ENCODE measurements at regions not wholly inside any gene's neighbourhood (a gene's known extent, or its start where the extent isn't known, plus 50 kb on each side); places are given as distances from the start of the nearest gene placed in this dataset.

DNA sequence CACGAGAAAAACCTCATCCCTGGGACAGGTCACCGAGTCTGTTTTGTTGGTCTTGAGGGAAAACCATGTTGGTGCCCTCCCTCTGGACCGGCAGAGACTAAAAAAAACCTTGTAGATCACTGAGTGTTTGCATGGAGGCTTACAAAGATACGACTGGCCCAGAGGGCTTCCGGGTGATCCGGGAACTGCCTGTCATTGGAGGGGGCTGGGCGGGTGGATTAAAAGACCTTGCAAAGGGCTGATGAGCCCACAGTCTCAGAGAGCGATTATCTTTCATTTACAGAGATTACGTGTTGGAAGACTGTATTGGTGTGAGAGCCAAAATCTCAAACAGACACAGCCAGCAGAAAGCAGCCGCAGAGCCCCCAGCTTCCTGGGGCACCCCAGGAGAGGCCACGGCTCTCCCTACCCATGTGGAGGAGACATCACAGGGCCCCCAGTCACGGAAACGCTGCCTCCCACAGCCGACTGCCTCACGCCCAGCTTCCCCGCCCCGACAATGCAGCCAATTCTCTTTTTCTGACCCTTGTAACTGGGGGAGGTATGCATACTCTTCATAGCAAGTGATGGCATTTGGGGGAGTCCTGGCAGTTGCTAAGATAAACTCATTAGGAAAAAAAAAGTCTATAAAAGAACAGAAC is 426.4 kb downstream of the CTTN start:
- DNase-seq (ENCODE audit: low spot score): no peak

GRCh38 chr11:70825893-70826540 is 426.4 kb downstream of the SHANK2 start:
- no peak for DNase-seq (ENCODE audit: low spot score)

DNA sequence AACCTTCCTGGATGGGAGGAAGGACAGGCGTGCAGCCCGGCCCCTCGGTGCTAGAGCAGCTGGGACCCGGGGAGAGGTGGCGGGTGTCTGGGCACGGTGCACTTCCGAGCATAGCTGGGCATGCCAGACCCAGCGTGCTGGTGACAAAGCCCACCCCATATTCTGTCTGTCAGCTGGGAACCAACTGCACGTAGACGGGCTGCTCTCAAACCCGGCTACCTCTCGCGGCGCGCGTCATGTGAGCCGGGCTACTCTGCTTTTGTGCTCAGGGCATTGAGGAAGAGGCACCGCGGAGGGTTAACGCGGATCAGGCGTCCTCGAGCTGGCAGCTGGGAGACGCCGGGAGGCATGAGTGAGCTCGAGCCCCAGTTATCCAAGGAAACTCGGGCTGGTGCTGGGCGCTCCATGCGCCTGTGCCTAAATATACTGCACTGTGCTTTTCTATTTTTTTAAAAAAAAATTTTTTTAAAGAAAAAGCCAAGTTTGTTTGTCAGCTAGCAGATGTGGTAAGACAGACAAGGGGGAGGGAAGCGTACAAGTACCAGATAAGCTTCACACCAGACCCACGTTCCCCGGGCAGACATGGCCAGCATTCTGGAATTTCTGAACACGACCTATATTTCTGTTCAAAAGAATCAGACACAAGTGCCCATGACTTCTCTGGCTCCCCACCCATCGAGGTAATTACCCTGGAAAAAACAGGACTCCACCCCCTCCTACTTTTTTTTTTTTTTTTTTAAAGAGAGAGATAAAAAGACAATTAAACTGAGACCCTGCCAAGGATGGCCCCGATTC is 425.6 kb downstream of the SHANK2 start:
- DNase-seq (ENCODE audit: low spot score): peak; percentile 70

- no peak for DNase-seq (ENCODE audit: low spot score)
These were observed 423.7 kb downstream of the SHANK2 start for GRCh38 chr11:70828593-70829082.

DNA sequence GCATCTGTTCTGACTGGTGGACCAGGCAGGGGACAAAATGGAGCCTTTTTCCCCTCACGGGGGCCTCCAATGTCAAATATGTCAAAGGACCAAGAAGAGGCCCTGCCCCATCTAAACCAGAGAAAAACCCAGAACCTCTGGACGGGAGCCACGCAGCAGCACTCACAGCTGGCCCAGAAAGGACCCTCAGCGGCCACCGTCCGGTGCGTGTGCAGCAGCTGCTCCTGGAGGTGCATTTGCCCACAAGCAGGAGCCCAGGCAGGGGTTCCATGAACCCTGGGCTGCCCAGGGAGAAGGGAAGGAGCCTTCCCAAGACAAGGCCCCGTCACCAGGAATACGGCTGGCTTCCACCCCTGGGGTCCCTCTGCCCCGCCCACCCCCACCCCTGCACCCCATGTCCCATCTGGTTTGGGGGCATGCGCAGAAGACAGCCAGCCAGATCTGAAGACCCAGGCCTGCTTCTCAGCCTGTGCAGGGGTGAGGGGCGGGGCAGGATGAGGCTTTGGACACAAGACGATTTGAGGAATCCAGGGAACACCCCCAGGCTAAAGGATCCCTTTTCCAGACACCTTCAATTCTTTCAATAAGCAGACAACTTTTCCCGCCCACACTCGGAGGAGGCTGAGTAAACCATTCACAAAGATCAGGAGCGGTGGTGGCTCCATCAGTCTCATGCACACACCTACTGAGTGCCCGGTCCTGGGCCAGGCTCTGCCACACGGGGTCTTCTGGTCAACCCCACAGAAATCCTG is 423.1 kb downstream of the SHANK2 start:
- no peak for DNase-seq (ENCODE audit: low spot score)

DNA sequence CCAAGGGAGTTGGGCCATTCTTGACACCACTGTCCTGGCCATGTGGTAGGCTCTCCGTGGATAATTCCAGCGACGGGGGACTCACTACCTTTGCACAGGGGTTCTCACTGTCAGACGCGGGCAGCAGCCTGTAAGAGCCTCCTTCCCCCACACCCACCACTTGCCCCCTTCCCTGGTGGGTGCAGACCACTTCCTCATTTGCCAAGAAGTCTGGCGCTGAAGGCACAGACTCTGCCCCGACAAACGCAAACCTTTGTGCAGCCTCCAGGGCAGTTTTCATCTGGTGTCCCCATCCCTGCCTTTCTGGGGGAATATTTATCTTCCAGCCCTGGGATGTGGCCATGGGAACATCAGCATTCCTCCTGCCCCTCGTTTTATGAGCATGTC is 422.5 kb downstream of the SHANK2 start:
- no peak for DNase-seq (ENCODE audit: low spot score)

DNA sequence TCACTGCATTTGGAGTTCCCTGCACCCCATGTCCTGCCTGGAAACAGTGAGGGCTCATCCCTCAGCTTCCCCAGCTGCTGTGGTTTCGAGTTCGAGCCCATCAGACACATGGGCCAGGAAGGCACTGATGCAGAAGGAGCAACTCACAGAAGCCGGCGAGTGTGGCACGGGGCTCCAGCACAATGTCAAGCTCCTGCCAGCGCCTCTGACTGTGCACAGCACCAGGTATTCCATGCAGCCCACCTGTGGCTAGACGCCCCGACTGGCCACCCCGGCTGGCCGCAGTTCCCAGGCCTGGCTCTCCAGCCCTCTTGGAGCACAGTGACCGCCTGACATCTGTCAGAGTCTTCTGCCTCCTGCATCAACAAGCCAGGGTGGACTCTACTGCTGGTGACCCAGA is 419.4 kb downstream of the SHANK2 start:
- DNase-seq (ENCODE audit: low spot score): no peak

DNA sequence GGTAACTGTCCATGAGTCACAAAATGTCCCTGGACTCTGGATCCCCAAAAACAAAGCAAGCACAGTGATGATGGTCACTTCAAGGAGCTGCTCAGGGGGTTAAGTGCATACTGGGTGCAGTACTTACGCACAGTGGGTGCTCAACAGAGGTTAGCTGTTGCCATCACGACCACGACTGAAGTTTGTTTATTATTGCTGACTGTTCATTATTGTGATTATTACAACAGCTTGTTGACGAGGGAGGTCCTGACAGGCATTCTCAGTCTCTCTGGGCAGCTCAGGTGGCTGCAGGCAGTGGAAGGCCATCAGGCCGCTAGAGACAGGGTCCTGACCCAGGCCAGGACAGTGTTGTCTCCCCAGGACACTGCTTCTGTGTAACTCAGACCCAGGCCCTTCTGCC is 418.8 kb downstream of the SHANK2 start:
- no peak for DNase-seq (ENCODE audit: low spot score)

- no peak for DNase-seq (ENCODE audit: low spot score)
These were observed 418.0 kb downstream of the SHANK2 start for GRCh38 chr11:70834277-70834940.

GRCh38 chr11:70834984-70835560 is 417.3 kb downstream of the SHANK2 start:
- DNase-seq (ENCODE audit: low spot score): no peak

DNA sequence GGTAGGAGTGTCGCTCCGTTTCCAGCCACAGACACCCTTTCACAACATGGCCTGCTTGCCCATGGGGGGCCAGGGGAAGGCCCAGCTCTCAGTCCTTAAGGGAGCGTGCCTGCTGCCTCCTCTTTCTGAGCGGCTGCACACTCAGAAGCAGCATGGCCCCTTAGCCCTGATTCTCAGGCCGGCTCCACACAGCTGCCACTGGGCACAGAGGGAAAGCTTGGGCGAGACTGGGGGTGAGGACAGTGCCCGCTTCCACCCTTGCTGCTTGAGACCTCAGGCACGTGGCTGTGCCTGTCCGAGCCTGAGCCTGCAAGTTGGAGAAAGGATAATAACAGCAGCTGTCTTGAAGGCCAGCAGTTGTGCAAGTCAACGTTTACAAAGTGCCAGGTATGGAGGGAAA is 416.3 kb downstream of the SHANK2 start:
- no peak for DNase-seq (ENCODE audit: low spot score)

GRCh38 chr11:70838198-70838597 is 414.2 kb downstream of the SHANK2 start:
- DNase-seq (ENCODE audit: low spot score): no peak

DNA sequence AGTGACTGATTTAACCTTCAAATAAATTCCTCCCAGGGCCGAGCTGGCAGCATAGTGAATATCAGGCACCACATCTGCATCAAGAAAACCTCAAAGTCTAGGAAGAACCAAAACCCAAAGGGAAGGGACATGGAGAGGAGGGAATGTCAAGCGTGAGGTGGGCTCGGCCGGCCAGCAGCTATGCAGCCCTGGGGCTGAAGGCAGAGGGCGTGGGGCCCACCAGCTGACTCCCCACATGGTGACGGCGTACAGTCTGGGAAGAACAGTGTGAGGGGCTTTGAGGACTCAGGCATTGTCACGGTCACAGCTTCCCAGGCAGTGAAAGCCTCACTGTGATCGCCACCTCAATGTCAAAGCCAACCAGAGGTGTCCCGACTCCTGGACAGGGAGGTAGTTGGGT is 412.5 kb downstream of the SHANK2 start:
- no peak for DNase-seq (ENCODE audit: low spot score)

DNA sequence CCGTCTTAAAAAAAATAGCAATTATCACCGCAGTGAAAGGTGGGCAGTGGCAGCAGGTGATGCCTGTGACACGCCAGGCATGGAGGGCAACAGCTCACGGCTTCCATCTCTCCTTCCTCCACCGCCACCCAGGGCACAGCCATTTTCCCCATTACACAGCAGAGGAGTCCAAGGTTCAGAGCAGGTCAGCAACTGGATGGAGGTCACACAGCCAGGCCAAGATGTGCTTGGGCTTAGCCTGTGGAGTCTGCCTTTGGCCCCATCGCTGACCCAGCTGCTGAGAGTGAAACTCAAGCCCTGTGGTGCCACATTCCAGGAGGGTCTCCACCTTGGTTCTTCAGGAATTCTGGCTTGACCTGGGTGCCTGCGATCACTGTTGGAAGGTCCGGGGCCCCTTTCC is 411.1 kb downstream of the SHANK2 start:
- DNase-seq (ENCODE audit: low spot score): no peak

DNA sequence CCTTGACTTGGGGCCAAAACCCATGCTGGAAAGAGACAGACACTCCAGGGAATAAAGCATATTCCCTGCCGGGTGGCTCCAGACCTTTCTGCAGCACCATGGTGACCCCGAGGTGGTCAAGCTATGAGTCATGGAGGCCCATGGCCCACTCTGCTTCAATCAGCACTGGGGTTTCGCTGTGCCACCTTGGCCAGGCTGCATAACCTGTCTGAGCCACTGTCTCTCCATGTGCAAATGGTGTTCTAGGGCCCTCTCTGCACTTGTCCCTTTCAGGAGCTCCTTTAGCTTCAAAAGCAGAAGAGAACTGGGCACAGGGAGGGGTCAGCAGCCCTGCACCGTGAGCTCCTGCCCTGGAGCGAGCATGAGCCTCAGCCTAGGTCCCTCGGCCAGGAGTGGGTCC is 410.1 kb downstream of the SHANK2 start:
- no peak for DNase-seq (ENCODE audit: low spot score)

DNA sequence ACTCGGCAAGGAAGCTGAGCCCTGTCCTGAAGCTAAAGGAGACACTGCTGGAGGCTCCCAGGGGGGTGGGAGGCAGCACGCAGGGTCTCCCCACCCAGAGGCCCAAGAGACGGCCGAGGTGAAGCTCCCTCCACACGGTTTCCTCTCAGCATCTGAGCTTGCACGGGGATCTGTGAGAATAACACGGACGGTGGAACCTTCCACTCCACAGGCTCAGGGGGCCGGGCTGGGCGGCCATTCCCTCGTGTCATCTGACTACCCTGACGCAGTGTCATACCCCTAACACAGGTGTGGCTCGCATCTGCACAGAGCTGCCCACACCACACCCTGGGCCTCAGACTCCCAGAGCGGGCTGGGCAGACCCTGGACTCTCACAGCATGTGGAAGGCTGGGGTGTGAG is 409.7 kb downstream of the SHANK2 start:
- no peak for DNase-seq (ENCODE audit: low spot score)

DNA sequence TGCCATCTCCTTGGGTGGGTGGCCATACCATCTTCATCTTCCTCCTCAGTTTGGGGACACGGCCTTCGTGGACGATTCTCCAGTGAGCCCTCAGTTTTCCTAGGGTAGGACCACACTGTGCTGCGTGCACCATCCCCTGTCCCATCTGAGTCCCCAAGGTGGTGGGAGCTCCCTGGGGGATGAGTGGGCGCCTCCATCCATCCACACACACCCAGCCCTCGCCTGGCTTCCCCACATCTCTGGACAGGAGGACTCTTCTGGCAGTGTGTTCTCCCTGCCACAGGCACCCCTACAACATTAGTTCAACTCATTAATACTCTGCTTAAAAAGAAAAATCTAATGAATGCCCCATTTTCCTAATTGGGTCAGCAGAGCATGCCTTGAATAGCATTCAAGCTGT is 408.5 kb downstream of the SHANK2 start:
- no peak for DNase-seq (ENCODE audit: low spot score)

DNA sequence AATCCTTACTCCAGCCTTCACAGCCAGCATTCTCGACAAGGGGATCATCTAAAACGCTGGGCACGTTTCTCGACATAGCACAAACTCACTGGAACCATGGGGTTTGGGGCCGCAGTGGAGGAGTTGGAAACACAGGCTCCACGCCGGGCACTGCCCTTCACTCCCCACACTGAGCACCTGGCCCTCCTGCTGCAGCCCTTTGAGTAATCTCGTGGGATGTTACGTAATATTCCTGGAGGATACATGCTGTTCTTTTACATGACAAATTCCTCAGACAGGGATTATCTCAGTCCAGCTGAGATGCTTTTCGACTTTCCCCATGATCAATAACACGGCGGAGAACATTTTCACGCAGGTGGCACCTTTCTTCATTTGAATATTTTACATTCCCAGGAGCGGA is 408.0 kb downstream of the SHANK2 start:
- no peak for DNase-seq (ENCODE audit: low spot score)

- no peak for DNase-seq (ENCODE audit: low spot score)
These were observed 406.8 kb downstream of the SHANK2 start for GRCh38 chr11:70845591-70846041.

GRCh38 chr11:70846781-70847655 is 405.4 kb downstream of the SHANK2 start:
- no peak for DNase-seq (ENCODE audit: low spot score)

Measured in ecto neural progenitor cell (in vitro differentiated cells).